GM12878 (cell line): ENCODE measurements at regions not wholly inside any gene's neighbourhood (a gene's known extent, or its start where the extent isn't known, plus 50 kb on each side); places are given as distances from the start of the nearest gene placed in this dataset.

ENCODE experiments used
- ATAC-seq: fragments of 200-7000 bp; cut with Tn5 transposase; 3 replicates; pipeline ENCODE4 v1.9.1; 2020; ENCODE audit warnings: mild to moderate bottlenecking, moderate library complexity
- BruUV-seq: library from RNA; stranded (reverse); fragments of 400-500 nt; replicated peaks from 2 replicates; lab custom pipeline; 2021; lab: Mats Ljungman, UMichigan
- CTCF ChIA-PET: fragments of 300-600 bp; sonication (Branson Sonifier 250); formaldehyde crosslinking; extraction: SDS; loops from one replicate; lab custom pipeline; 2021; ENCODE audit warnings: inconsistent platforms; lab: Yijun Ruan, JAX
- POLR2A ChIA-PET: fragments of 350-600 bp; formaldehyde crosslinking; extraction: SDS; loops from one replicate; lab custom pipeline; 2021; ENCODE audit warnings: inconsistent platforms; lab: Charles Lee
- RAD21 ChIA-PET: fragments of 300-600 bp; sonication (Branson Sonifier 250); formaldehyde crosslinking; loops from one replicate; lab custom pipeline; 2023; ENCODE audit warnings: antibody characterized with exemption; ENCODE audit not compliant: unreplicated experiment; lab: Charles Lee
- SMC1A ChIA-PET: fragments of 300-600 bp; sonication (Branson Sonifier 250); formaldehyde crosslinking; loops from one replicate; lab custom pipeline; 2023; ENCODE audit not compliant: unreplicated experiment, uncharacterized antibody; lab: Charles Lee
- DNase-seq: peaks from one replicate; pipeline ENCODE4 v3.0.0-alpha.2; 2011; ENCODE audit warnings: low read depth, low spot score
- FAIRE-seq: peaks from 3 replicates; lab custom pipeline; 2011; peaks lifted over from hg19 to GRCh38; lab: Jason Lieb, UNC
- H2AFZ ChIP-seq: 2 replicates; pipeline ENCODE4 v1.6.0; 2011; ENCODE audit warnings: low read depth, low read length, control low read depth; ENCODE audit not compliant: control insufficient read depth
- H3K27ac ChIP-seq: 2 replicates; pipeline ENCODE4 v1.5.1; 2011; ENCODE audit warnings: control low read depth; ENCODE audit not compliant: control insufficient read depth, insufficient read depth
- H3K27me3 ChIP-seq, 2 experiments: replicated peaks in 1 of 2; 2 replicates each; pipeline versions ENCODE4 v1.6.0 to v1.6.1; 2011; ENCODE audit warnings: low read length in 1 of 2; ENCODE audit not compliant: control insufficient read depth in 2 of 2, insufficient read depth in 2 of 2
- H3K36me3 ChIP-seq, 2 experiments: 2 replicates each; pipeline ENCODE4 v1.5.1; 2011; ENCODE audit warnings: low read length in 1 of 2; ENCODE audit not compliant: control insufficient read depth in 2 of 2, insufficient read depth in 2 of 2
- H3K4me1 ChIP-seq: 2 replicates; pipeline ENCODE4 v1.6.1; 2011; ENCODE audit warnings: mild to moderate bottlenecking, low read length, moderate library complexity, mixed read lengths; ENCODE audit not compliant: control insufficient read depth, insufficient read depth
- H3K4me2 ChIP-seq: 2 replicates; pipeline ENCODE4 v1.6.0; 2011; ENCODE audit warnings: control low read depth; ENCODE audit not compliant: control insufficient read depth, insufficient read depth
- H3K4me3 ChIP-seq: fragments of 200-600 bp; sonication (generic); 2 replicates; pipeline ENCODE4 v1.5.1; 2016
- H3K79me2 ChIP-seq: 2 replicates; pipeline ENCODE4 v1.6.0; 2011; ENCODE audit warnings: low read length; ENCODE audit not compliant: control insufficient read depth, insufficient read depth
- H3K9ac ChIP-seq: 2 replicates; pipeline ENCODE4 v1.8.0; 2011; ENCODE audit warnings: low read length, control low read depth, mixed read lengths; ENCODE audit not compliant: control insufficient read depth, insufficient read depth
- H3K9me3 ChIP-seq: replicated peaks from 3 replicates; pipeline ENCODE4 v1.5.1; 2011; ENCODE audit warnings: mild to moderate bottlenecking, low read length; ENCODE audit not compliant: control insufficient read depth, insufficient read depth
- H4K20me1 ChIP-seq: 2 replicates; pipeline ENCODE4 v1.6.0; 2011; ENCODE audit not compliant: control insufficient read depth, insufficient read depth
- ATF7 ChIP-seq: fragments of 450-650 bp; IDR thresholded peaks from 2 replicates; pipeline ENCODE4 v1.6.1; 2016; ENCODE audit warnings: low read depth, mild to moderate bottlenecking
- CBX3 ChIP-seq: fragments of 200-600 bp; sonication (generic); IDR thresholded peaks from 2 replicates; pipeline ENCODE4 v1.6.1; 2016; ENCODE audit warnings: low read depth, borderline replicate concordance
- CREB1 ChIP-seq: IDR thresholded peaks from 2 replicates; pipeline ENCODE4 v1.6.1; 2012; ENCODE audit warnings: low read depth, mild to moderate bottlenecking, inconsistent platforms
- ETV6 ChIP-seq, 2 experiments: fragments of 450-650 bp in 1 of 2; IDR thresholded peaks in 1 of 2; conservative IDR thresholded peaks in 1 of 2; 2 replicates each; pipeline ENCODE4 v1.6.1; 2014; ENCODE audit warnings: antibody characterized with exemption in 1 of 2, borderline replicate concordance in 1 of 2, low read depth in 1 of 2, mild to moderate bottlenecking in 1 of 2, moderate library complexity in 1 of 2
- IKZF2 ChIP-seq, 2 experiments: fragments of 450-650 bp; IDR thresholded peaks; 2 replicates each; pipeline ENCODE4 v1.6.1; 2017; ENCODE audit warnings: mild to moderate bottlenecking in 2 of 2, moderate library complexity in 2 of 2
- SP1 ChIP-seq: IDR thresholded peaks from one replicate; pipeline ENCODE4 v1.6.1; 2011; ENCODE audit warnings: low read depth, low read length
- SREBF2 ChIP-seq: IDR thresholded peaks from 2 replicates; pipeline ENCODE4 v1.6.1; 2012; ENCODE audit warnings: mild to moderate bottlenecking, low read length
- TBL1XR1 ChIP-seq: IDR thresholded peaks from 2 replicates; pipeline ENCODE4 v1.6.1; 2012; ENCODE audit warnings: low read depth, low read length, improper control_type of control experiment
- WRNIP1 ChIP-seq: IDR thresholded peaks from 2 replicates; pipeline ENCODE4 v1.6.1; 2011; ENCODE audit warnings: low read depth, low read length, improper control_type of control experiment, borderline replicate concordance
- ZNF622 ChIP-seq: fragments of 450-650 bp; IDR thresholded peaks from 2 replicates; pipeline ENCODE4 v1.6.1; 2017; ENCODE audit warnings: mild to moderate bottlenecking, inconsistent platforms
- WGBS: methylation state at CpG from one replicate; pipeline ENCODE4 v1.1.6; 2016; ENCODE audit warnings: low lambda C conversion rate; ENCODE audit not compliant: insufficient replicate concordance, insufficient coverage; ENCODE audit errors: missing lambda C conversion rate; 5-methylcytosine and 5-hydroxymethylcytosine counted together
- in situ Hi-C: fragments of 300-500 bp; cut with MboI; formaldehyde crosslinking; loops from 9 replicates; pipeline ENCODE4 v1.14.3; 2018; ENCODE audit warnings: mixed read lengths
- intact Hi-C: fragments of 100-400 bp; cut with micrococcal nuclease; formaldehyde crosslinking; loops from one replicate; pipeline ENCODE4 v1.14.2; 2022; ENCODE audit not compliant: unreplicated experiment
- TF ChIP-seq, protein P1 (sequence below): IDR thresholded peaks from 2 replicates; pipeline ENCODE4 v1.6.1; 2011; ENCODE audit warnings: mild to moderate bottlenecking, low read depth, low read length, moderate library complexity; ENCODE audit not compliant: insufficient replicate concordance
- TF ChIP-seq, protein P2 (sequence below), 3 experiments: IDR thresholded peaks in 2 of 3; conservative IDR thresholded peaks in 1 of 3; 2 replicates each; pipeline ENCODE4 v1.5.1; 2011; ENCODE audit warnings: low read depth in 3 of 3, low read length in 3 of 3, mild to moderate bottlenecking in 3 of 3, control low read depth in 2 of 3, moderate library complexity in 2 of 3, inconsistent platforms in 1 of 3, mixed read lengths in 1 of 3; ENCODE audit not compliant: control insufficient read depth in 2 of 3, insufficient read depth in 1 of 3; ENCODE audit errors: extremely low read depth in 1 of 3
- TF ChIP-seq, protein P3 (sequence below): IDR thresholded peaks from 2 replicates; pipeline ENCODE4 v1.6.1; 2011; ENCODE audit warnings: low read depth, mild to moderate bottlenecking, low read length, moderate library complexity, borderline replicate concordance; ENCODE audit errors: extremely low read depth

DNA sequence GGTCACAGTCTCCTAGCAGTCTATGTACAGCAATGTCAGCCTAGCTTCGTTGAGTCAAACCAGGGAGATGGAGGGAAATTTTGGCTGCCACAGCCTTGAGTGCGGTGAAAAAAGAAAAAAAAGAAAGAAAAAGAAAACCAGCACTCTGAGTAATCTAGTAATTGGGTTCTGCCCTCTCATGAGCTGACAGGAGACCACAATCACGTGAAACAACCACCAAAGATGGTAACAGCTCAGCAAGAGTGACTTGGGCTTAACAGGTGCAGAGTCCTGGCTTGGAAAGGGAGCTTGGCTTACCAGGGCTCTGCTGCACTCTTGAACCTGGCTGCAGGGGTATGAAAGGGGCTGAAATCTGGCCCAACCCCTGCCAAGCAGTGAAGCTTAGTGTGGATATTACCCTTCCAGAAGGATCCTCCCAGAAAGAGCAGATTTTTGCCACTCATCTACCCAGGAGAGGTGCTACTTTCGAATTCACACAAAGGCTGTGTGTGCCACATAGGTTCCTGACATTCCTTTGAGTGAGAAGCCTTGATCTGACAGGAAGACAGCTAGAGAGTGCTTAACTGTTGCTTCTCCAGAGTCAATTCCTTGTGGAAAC lies 350.3 kb downstream of the PTTG2 start (continued):
- TF ChIP-seq ETV6 (conservative IDR thresholded peaks at IDR 0.05 in 1 of 2, IDR thresholded peaks at IDR 0.05 in 1 of 2; ENCODE audit: borderline replicate concordance in 1 of 2, low read depth in 1 of 2) (peak in 1 of 2 experiments; percentile 93; a peak in 2 of 4 replicates), WRNIP1 (no peak), TBL1XR1 (peak; percentile 96)

DNA sequence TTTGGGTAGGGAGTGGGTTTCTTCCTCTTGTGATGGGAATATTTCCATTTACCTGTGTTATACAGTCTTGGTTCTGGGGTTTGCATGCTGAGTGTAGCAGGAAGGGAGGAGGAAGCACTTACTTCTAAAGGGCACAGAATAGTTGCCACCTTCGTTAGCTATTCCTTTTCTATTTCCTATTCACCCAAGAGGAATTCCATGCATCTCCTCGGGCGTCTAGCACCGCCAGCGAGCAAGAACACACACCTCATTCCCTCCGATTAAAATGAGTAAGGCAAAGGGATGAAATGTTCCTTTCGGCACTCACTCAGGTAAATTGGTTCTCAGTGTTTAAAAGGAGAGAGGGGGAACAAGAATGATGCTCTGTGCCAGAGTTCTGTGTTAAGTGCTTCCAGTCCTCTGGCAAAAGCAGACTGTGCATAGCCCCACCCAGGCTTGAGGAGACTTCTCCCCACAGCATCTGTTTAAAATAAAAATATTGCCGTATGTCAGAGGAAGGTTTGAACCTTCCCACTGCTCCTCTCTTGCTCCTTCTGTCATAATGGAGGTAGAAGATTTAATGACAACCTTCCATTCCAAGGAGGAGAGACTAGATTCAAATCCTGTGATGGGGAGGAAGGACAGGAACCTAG lies 351.4 kb downstream of the PTTG2 start:
- no TSS peak for BruUV-seq
- H3K27ac ChIP-seq: peak overlapping the region; percentile 77; the same call in 1 of the 2 replicates
- H3K36me3 ChIP-seq: no peaks in the 10 kb centered on the region
- no peak overlapping the region for H3K4me3 ChIP-seq
- no peak for ATAC-seq
- WGBS: 97% methylated on average over 8 of the region's 8 CpGs
- H3K79me2 ChIP-seq: no peaks in the 10 kb centered on the region
- RAD21 ChIA-PET: interaction anchor here (1.4 to 3.5 kb wide), 6 partner anchors 8 to 471 kb away, joined by 4 to 45 read pairs (median 12); partner anchors contain the start of gene TLR10
- H3K4me1 ChIP-seq: peaks cover 53% of the 10 kb centered on the region
- no peaks in the 10 kb centered on the region for H4K20me1 ChIP-seq
- no peak for FAIRE-seq
- TF ChIP-seq ATF7 (no peak), SP1 (no peak), SREBF2 (no peak), CBX3 (no peak), IKZF2 (IDR thresholded peaks at IDR 0.05) (no peak), ZNF622 (no peak), CREB1 (no peak)
- TF ChIP-seq, protein P1, sequence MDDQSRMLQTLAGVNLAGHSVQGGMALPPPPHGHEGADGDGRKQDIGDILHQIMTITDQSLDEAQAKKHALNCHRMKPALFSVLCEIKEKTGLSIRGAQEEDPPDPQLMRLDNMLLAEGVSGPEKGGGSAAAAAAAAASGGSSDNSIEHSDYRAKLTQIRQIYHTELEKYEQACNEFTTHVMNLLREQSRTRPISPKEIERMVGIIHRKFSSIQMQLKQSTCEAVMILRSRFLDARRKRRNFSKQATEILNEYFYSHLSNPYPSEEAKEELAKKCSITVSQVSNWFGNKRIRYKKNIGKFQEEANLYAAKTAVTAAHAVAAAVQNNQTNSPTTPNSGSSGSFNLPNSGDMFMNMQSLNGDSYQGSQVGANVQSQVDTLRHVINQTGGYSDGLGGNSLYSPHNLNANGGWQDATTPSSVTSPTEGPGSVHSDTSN: no peak
- TF ChIP-seq, protein P2, sequence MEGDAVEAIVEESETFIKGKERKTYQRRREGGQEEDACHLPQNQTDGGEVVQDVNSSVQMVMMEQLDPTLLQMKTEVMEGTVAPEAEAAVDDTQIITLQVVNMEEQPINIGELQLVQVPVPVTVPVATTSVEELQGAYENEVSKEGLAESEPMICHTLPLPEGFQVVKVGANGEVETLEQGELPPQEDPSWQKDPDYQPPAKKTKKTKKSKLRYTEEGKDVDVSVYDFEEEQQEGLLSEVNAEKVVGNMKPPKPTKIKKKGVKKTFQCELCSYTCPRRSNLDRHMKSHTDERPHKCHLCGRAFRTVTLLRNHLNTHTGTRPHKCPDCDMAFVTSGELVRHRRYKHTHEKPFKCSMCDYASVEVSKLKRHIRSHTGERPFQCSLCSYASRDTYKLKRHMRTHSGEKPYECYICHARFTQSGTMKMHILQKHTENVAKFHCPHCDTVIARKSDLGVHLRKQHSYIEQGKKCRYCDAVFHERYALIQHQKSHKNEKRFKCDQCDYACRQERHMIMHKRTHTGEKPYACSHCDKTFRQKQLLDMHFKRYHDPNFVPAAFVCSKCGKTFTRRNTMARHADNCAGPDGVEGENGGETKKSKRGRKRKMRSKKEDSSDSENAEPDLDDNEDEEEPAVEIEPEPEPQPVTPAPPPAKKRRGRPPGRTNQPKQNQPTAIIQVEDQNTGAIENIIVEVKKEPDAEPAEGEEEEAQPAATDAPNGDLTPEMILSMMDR (IDR thresholded peaks at IDR 0.05 in 2 of 3, conservative IDR thresholded peaks at IDR 0.05 in 1 of 3; ENCODE audit: control insufficient read depth in 2 of 3, extremely low read depth in 1 of 3, insufficient read depth in 1 of 3, low read depth in 3 of 3, low read length in 3 of 3): no peak
- TF ChIP-seq, protein P3, sequence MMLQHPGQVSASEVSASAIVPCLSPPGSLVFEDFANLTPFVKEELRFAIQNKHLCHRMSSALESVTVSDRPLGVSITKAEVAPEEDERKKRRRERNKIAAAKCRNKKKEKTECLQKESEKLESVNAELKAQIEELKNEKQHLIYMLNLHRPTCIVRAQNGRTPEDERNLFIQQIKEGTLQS: no peak
- no peaks in the 10 kb centered on the region for H3K27me3 ChIP-seq
- CTCF ChIA-PET: interaction anchor here (1.2 to 4.4 kb wide), 5 partner anchors 8 to 447 kb away, joined by 3 to 62 read pairs (median 13); no protein-coding TSS in a partner anchor
- H3K9ac ChIP-seq: no peak overlapping the region
- no peaks in the 10 kb centered on the region for H3K9me3 ChIP-seq
- H2AFZ ChIP-seq: no peak overlapping the region
- SMC1A ChIA-PET: interaction anchor here (1.1 to 4.1 kb wide), 10 partner anchors 7 to 419 kb away, joined by 3 to 45 read pairs (median 8); no protein-coding TSS in a partner anchor
- in situ Hi-C loops: loop anchor here (5.0 to 25.0 kb wide), 2 partner anchors 179 to 551 kb away; partner anchors contain the start of genes FAM114A1 and TLR6
- H3K4me2 ChIP-seq: no peak overlapping the region
- intact Hi-C loops: loop anchor here (10.0 kb wide), 1 partner anchor 417 kb away; the partner anchor contains the start of gene TBC1D1
- POLR2A ChIA-PET: interaction anchor here (1.5 kb wide), 1 partner anchor 9 kb away, joined by 4 read pairs; no protein-coding TSS in a partner anchor
- no peak for DNase-seq
